Stimulated activated memory B cell treated with anti-CD40 and anti-IgM and Interleukin-4, amounts not matched to agents 10 μg/mL and 1 μg/mL and 100 μg/mL, for 72 hours (primary cell): ENCODE measurements at regions not wholly inside any gene's neighbourhood (a gene's known extent, or its start where the extent isn't known, plus 50 kb on each side); places are given as distances from the start of the nearest gene placed in this dataset.
A peak's percentile ranks its signal among the peaks of the same experiment; 100 is the strongest.
"Not testable (repeated sequence)": the region's sequence is repeated elsewhere in the genome, so short reads cannot be mapped to it uniquely, and the experiment has no call there.

Experiments used
- ATAC-seq: fragments of 150-1000 bp; cut with Tn5 transposase; 2 replicates; pipeline ENCODE4 v1.10.0; 2021
- H3K27ac Mint-ChIP-seq: one replicate; pipeline ENCODE4 v1.8.0; 2022; ENCODE audit warnings: mild to moderate bottlenecking, mixed read lengths
- H3K27me3 Mint-ChIP-seq: one replicate; pipeline ENCODE4 v1.8.0; 2022; ENCODE audit warnings: mixed read lengths
- H3K36me3 Mint-ChIP-seq: one replicate; pipeline ENCODE4 v1.8.0; 2022; ENCODE audit warnings: mixed read lengths
- H3K4me1 Mint-ChIP-seq: one replicate; pipeline ENCODE4 v1.8.0; 2022; ENCODE audit warnings: mixed read lengths
- H3K4me3 Mint-ChIP-seq: one replicate; pipeline ENCODE4 v1.8.0; 2022; ENCODE audit warnings: mild to moderate bottlenecking, moderate library complexity, mixed read lengths
- H3K9me3 Mint-ChIP-seq: one replicate; pipeline ENCODE4 v1.8.0; 2022; ENCODE audit warnings: mixed read lengths

GRCh38 chr18:4547126-4547525 lies 92.0 kb upstream of the DLGAP1 start:
- ATAC-seq = no peak
- Mint-ChIP-seq H3K27me3 (no peaks in the 10 kb centered on the region), H3K4me1 (no peaks in the 10 kb centered on the region)

GRCh38 chr18:4544142-4544541 lies 89.0 kb upstream of the DLGAP1 start:
- Mint-ChIP-seq H3K27me3 (no peaks in the 10 kb centered on the region), H3K4me1 (no peaks in the 10 kb centered on the region), H3K4me3 (no peak overlapping the region), H3K9me3 (peaks cover 4% of the 10 kb centered on the region), H3K27ac (no peak overlapping the region), H3K36me3 (no peaks in the 10 kb centered on the region)
- ATAC-seq = no peak

More at GRCh38 chr18:4547126-4547525, 92.0 kb upstream of the DLGAP1 start:
- peaks cover 3% of the 10 kb centered on the region for H3K9me3 Mint-ChIP-seq
- H3K4me3 Mint-ChIP-seq = no peak overlapping the region
- H3K27ac Mint-ChIP-seq = no peak overlapping the region
- no peaks in the 10 kb centered on the region for H3K36me3 Mint-ChIP-seq

- no peak for ATAC-seq
- H3K9me3 Mint-ChIP-seq = peaks cover 4% of the 10 kb centered on the region
- H3K27ac Mint-ChIP-seq = no peak overlapping the region
- H3K27me3 Mint-ChIP-seq = no peaks in the 10 kb centered on the region
- no peaks in the 10 kb centered on the region for H3K36me3 Mint-ChIP-seq
- no peaks in the 10 kb centered on the region for H3K4me1 Mint-ChIP-seq
- no peak overlapping the region for H3K4me3 Mint-ChIP-seq
Observed at GRCh38 chr18:4543711-4544110, 88.6 kb upstream of the DLGAP1 start.

- Mint-ChIP-seq H3K9me3 (peaks cover 18% of the 10 kb centered on the region), H3K27me3 (no peaks in the 10 kb centered on the region), H3K36me3 (no peaks in the 10 kb centered on the region), H3K4me1 (no peaks in the 10 kb centered on the region), H3K27ac (no peak overlapping the region), H3K4me3 (no peak overlapping the region)
- ATAC-seq = no peak
Observed at GRCh38 chr18:4541588-4541987, 86.5 kb upstream of the DLGAP1 start.

- Mint-ChIP-seq H3K36me3 (no peaks in the 10 kb centered on the region), H3K9me3 (peaks cover 27% of the 10 kb centered on the region), H3K4me3 (no peak overlapping the region), H3K27me3 (no peaks in the 10 kb centered on the region), H3K4me1 (no peaks in the 10 kb centered on the region), H3K27ac (no peak overlapping the region)
- ATAC-seq = no peak
Observed at GRCh38 chr18:4536447-4536846, 81.3 kb upstream of the DLGAP1 start.

GRCh38 chr18:4528405-4528804 lies 73.3 kb upstream of the DLGAP1 start:
- no peaks in the 10 kb centered on the region for H3K36me3 Mint-ChIP-seq
- no peak overlapping the region for H3K27ac Mint-ChIP-seq
- H3K4me1 Mint-ChIP-seq = no peaks in the 10 kb centered on the region
- H3K4me3 Mint-ChIP-seq = no peak overlapping the region
- peaks cover 15% of the 10 kb centered on the region for H3K9me3 Mint-ChIP-seq
- no peaks in the 10 kb centered on the region for H3K27me3 Mint-ChIP-seq
- no peak for ATAC-seq

GRCh38 chr18:4527826-4528225 lies 72.7 kb upstream of the DLGAP1 start:
- H3K27me3 Mint-ChIP-seq, H3K4me3 Mint-ChIP-seq, H3K27ac Mint-ChIP-seq, H3K4me1 Mint-ChIP-seq, H3K36me3 Mint-ChIP-seq, ATAC-seq: not testable (repeated sequence)
- H3K9me3 Mint-ChIP-seq = peaks cover 12% of the 10 kb centered on the region

GRCh38 chr18:4524096-4524495 lies 69.0 kb upstream of the DLGAP1 start:
- H3K27ac Mint-ChIP-seq = no peak overlapping the region
- no peak for ATAC-seq
- no peaks in the 10 kb centered on the region for H3K4me1 Mint-ChIP-seq
- H3K27me3 Mint-ChIP-seq = no peaks in the 10 kb centered on the region
- no peaks in the 10 kb centered on the region for H3K36me3 Mint-ChIP-seq
- no peak overlapping the region for H3K4me3 Mint-ChIP-seq
- H3K9me3 Mint-ChIP-seq = peaks cover 17% of the 10 kb centered on the region

- H3K36me3 Mint-ChIP-seq = no peaks in the 10 kb centered on the region
- no peak overlapping the region for H3K27ac Mint-ChIP-seq
- H3K9me3 Mint-ChIP-seq = peaks cover 5% of the 10 kb centered on the region
- no peaks in the 10 kb centered on the region for H3K4me1 Mint-ChIP-seq
- H3K4me3 Mint-ChIP-seq = no peak overlapping the region
- H3K27me3 Mint-ChIP-seq = no peaks in the 10 kb centered on the region
- no peak for ATAC-seq
Observed at GRCh38 chr18:4511166-4511565, 56.1 kb upstream of the DLGAP1 start.

- peaks cover 5% of the 10 kb centered on the region for H3K9me3 Mint-ChIP-seq
- no peaks in the 10 kb centered on the region for H3K36me3 Mint-ChIP-seq
- ATAC-seq = peak; percentile 98
- no peak overlapping the region for H3K4me3 Mint-ChIP-seq
- H3K4me1 Mint-ChIP-seq = no peaks in the 10 kb centered on the region
- H3K27ac Mint-ChIP-seq = no peak overlapping the region
- H3K27me3 Mint-ChIP-seq = no peaks in the 10 kb centered on the region
Observed at GRCh38 chr18:4510711-4511110, 55.6 kb upstream of the DLGAP1 start.

- no peaks in the 10 kb centered on the region for H3K36me3 Mint-ChIP-seq
Observed at GRCh38 chr18:4510160-4510559, 55.1 kb upstream of the DLGAP1 start.

More at GRCh38 chr18:4510160-4510559, 55.1 kb upstream of the DLGAP1 start:
- Mint-ChIP-seq H3K9me3 (peaks cover 2% of the 10 kb centered on the region), H3K4me3 (no peak overlapping the region), H3K27ac (no peak overlapping the region), H3K27me3 (no peaks in the 10 kb centered on the region), H3K4me1 (no peaks in the 10 kb centered on the region)
- ATAC-seq = no peak
